ENCODE measurements at regions not wholly inside any gene's neighbourhood (a gene's known extent, or its start where the extent isn't known, plus 50 kb on each side); places are given as distances from the start of the nearest gene placed in this dataset.
"Not testable (repeated sequence)": the region's sequence is repeated elsewhere in the genome, so short reads cannot be mapped to it uniquely, and the experiment has no call there.

DNA sequence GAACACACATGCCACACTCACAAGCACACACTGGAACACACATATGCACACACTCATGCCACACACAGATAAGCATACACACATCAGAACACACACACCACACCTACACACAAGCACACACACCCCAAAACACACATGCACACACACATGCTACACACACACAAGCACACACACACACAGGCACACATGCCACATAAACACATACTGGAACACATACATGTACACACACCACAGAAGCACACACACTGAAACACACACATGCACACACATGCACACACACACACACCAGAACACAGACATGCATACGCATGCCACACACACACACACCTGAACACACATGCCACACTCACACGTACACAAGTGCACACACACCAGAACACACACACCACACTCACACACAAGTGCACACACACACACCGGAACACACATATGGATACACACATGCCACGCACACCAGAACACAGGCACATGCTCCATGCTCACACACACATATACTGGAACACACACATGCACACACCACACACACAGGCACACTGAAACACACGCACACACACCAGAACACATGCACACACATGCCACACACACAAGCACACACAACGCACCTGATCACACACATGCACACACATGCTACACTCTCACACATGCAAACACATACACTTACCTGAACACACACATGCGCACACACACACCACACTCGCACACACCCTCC lies 78.0 kb upstream of the IRX4 start:
- no peak for DNase-seq

DNA sequence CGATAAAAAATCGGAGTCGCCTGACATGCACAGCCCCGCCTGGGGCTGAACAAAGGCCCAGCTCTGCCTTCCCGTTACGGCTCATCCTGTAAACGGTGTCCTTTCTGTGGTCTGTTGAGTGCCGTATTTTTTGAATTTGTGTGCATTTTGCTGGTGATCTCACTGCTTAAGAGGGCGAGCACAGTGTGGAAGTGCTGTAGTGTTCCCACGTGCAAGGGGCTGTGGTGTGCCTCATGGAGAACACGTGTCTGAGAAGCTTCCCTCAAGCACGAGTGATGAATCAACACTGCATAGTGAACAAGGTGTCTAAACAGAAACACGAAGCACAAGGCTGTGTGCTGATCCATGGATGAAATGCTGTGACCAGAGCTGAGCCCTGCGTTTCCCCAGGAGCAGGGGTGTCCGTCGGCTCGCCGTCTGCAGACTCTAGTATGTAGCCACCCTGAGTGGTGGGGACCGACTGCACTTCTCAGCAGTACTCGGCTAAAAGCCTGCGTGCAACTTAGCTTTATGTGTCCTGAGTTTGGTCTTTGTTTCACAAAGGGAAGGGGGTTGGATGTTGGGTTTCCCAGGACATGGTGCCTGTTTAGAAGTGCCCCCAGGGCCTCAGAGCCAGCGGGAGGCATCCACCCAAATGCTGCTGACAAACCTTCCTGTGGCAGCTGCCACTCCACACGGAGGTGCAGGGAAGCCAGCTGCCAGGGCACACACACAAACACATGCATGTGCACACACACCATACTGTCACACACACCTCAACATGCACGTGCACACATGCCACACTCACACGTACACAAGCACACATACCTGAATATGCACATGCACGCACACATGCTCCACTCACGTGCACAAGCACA lies 77.2 kb upstream of the IRX4 start:
- no peak for DNase-seq

DNA sequence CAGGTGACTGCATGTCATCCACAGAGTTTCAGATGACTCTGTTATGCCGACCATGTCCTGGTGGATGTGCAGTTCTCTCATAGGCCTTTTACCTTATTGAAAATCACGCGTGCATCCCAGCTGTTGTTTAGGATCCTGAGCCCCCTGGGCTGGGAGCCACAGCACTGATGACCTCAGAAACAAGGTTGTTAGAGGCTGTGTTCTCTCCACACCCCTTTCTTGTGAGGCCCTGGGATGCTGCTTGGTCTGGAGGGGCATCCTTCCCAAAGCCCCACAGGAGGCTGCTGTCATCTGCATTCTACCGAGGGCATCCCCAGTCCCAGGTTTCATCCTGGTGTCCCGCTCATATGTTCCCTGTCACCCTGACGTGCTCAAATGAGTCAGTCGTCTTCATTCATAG lies 76.5 kb upstream of the IRX4 start:
- no peak for DNase-seq

DNA sequence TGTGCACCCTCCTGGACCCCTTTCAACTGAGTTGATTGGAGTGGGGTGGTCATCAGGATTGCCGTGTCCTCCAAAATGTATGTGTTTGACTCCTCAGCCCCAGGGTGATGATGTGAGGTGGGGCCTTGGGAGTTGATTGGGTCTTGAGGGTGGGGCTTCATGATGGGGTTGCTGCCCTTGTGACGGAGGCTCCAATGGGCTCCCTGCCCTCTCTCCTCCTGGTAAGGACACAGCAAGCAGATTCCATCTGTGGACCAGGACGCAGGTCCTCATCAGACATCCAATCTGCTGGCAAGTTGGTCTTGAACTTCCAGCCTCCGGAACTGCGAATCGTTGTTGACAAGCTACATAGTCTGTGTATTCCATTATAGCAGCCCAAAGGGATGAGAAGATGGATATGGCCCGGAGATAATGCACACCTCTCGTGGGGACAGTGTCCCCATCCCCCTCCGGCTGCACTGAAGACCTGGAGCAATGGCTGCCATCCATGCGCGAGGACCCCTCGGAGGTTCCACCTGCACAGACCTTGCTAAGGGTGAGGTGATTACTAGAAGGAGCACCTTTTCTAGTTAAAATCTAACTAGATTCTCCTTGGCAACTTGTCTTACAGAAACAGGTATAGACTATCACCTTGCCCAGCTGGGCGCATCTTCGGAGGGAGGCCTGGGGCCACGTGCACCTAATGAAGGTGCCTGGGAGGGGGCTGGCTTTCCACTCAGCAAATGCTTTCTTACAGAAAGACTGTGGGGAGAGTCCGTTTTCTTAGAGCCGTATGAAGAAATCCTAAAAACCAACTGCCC lies 75.7 kb upstream of the IRX4 start:
- DNase-seq = no peak

DNA sequence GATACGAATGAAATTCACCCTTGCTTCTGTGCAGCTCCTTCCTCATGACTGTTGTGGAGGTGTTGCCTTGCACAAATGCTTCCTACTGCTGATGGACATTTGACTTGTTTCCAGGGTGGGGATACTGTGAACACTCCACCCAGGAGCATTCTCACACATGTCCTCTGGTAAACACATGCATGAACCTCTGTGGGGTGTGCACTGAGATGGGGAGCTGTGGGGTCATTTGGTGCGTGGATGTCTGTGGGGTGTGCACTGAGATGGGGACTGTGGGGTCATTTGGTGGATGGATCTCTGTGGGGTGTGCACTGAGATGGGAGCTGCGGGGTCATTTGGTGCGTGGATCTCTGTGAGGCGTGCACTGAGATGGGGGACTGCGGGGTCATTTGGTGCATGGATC lies 72.9 kb upstream of the IRX4 start:
- no peak for DNase-seq

DNA sequence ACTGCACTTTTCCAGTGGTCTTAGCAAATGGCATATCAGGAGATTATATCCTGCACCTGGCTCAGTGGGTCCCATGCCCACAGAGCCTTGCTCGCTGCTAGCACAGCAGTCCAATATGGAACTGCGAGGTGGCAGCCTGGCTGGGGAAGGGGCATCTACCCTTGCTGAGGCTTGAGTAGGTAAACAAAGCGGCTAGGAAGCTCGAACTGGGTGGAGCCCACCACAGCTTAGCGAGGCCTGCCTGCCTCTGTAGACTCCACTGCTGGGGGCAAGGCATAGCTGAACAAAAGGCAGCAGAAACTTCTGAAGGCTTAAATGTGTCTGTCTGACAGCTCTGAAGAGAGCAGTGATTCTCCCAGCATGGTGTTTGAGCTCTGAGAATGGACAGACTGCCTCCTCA lies 71.0 kb upstream of the IRX4 start:
- DNase-seq = not testable (repeated sequence)

DNA sequence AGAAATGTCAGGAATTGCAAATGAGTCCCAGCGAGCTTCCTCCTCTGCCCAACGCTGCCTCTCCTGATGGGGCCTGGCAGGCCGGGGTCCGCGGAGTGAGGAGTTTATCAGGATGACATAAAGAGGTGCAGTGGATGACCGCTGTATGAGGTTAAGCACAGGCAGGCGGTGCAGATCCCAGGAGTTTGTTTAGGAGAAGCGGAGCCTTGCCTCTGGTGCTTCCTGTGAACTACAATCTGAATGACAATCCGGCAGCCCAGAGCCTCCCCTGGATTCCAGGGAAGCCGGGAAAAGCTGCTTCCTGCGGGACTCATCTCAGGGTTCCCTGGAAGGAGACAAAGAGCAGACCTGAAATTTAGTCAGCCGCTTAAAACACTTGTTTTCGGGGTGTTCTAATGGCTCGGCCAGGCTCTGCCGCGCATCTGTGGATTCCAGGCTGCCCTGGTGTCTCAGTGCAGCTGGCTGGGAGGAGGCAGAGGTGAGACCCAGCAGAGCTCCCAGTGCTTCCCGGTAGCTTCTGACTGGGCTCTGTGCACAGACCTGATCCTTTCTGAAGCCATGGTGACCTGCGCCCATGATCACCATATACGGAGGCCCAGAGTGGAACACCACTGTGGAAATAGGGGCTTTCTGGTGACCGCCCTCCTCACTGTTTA lies 69.8 kb upstream of the IRX4 start:
- DNase-seq = no peak

DNA sequence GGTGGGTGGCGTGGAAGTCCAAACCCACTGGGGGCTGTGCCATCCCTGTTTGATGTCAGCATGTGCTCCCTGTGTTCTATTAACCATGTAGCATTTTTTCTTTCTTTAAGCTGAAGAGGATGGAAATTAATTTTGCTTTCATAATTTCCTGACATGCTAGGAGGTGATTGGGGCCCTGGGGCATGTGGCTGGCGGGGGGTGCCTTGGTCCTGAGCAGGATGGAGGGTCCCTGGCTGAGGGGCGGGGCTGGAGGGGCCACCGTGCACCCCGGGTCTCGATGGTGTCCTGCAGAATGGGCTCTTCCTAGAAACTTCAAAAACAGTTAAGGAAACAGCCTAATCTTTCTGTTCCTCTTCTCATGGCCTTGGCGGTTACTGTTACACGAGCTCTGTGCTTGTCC lies 69.3 kb upstream of the IRX4 start:
- no peak for DNase-seq

DNA sequence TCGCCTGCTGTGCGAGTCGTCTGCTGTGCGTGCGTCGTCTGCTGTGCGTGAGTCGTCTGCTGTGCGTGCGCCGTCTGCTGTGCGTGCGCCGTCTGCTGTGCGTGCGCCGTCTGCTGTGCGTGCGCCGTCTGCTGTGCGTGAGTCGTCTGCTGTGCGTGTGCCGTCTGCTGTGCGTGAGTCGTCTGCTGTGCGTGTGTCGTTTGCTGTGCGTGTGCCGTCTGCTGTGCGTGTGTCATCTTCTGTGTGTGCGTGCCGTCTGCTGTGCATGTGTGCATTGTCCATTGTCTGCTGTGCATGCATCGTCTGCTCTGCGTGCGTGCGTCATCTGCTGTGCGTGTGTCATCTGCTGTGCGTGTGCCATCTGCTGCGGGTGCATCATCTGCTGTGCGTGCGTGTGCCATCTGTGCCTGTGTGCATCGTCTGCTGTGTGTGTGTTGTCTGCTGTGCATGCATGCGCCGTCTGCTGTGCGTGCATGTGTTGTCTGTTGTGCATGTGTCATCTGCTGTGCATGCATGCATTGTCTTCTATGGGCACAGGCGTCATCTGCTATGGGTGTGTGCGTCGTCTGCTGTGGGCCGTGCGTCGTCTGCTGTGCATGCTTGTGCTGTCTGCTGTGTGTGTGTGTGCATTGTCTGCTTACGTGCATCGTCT lies 68.6 kb upstream of the IRX4 start:
- DNase-seq = no peak

DNA sequence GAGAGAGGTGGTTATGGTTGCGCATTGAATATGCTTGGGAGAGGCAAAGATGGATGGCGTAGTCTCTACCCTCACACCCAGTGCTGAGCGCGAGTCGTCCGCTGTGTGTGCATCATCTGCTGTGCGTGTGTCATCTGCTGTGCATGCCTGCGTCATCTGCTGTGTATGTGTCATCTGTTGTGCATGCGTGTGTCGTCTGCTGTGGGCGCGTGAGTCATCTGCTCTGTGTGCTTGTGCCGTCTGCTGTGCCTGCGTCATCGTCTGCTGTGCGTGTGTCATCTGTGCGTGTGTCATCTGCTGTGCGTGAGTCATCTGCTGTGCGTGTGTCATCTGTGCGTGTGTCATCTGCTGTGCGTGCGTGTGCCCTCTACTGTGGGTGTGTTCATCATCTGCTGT lies 68.0 kb upstream of the IRX4 start:
- no peak for DNase-seq

DNA sequence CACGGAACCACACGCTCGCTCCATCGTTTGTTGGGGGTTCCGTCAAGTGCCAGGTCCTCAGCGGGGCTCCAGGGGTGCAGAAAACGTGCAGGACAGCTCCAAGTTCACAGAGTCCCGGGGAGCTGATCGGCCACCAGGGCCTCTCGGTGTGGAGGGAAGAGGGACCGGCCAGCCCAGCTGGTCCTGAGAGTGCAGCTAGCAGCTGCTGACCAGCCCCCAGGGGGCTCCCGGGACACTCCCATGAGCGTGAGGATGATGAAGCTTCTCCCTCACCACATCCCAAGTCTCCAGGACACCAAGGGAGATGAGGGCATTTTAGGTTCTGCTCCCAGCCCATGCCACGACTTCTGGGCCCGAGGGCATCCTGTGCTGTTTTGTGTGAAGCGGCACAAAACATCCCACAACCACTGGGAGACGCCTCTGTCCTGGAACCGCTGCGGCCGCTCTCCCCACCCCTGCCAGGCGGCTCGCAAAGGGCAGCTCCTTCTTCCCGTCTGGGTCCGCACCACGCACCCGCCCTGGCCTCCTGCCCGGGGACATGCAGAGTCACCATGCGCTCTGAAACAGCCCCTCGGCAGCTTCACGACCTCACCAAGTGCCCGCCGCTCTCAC lies 67.5 kb upstream of the IRX4 start:
- no peak for DNase-seq

DNA sequence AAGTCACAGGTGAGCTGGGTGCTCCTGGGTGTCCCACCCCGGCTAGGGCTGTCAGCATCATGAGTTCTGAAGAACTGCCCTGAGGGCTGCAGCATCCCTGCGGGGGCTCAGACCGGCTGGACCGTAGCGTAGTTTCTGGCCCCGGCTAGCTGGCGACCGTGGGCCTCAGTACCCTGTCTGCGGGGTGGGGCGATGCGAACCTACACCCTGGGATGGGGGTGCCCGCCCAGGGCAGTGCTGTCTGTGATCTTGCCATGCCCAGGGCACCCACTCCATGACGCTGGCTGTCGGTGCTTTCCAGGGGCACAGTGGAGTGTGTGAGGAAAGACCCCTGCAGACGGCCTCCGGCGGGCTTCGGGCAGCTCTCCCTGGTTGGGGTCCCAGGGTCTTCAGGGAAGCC lies 66.5 kb upstream of the IRX4 start:
- no peak for DNase-seq

DNA sequence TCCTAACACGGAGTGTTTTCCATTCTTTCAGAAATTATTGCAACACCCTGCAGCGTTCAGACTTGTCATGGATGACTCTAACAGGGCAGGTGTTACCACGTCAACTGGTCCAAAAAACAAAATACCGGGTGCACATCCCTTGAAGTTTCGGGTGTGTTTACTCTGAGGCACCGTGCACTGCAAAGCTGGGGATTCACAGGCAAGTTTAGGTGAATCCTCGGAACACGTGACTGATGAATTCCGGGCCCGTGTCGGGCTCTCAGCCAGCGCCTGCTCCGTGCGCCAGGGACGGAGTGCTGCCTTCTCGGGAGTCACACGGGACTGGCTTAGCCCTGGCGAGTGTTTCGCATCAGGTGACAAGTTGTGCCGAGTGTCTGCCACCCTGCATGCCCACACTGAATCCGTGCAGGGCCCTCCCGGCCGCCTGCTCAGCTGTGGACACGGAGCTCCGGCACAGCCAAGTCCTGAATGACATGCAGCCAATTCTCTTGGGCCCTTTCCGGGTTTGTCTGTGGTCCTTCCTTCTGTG lies 66.0 kb upstream of the IRX4 start:
- DNase-seq = no peak

DNA sequence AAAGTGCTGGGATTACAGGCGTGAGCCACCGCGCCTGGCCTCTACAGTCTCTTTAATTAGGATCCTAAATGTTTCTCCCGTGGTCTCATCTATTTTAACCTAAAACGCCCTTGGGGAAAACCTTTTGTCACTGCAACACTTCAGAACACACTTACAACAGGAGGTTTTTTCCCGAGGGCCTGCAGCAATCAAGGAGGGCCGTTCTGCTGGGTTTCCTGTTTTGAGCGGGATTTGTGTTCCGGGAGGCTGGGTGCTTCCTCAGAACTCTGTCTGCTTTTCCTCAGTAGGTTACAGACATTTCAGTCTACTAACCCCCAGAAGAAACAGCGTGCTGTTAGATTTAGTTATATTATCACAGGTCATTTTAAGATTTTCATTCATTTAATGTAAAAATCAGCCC lies 65.4 kb upstream of the IRX4 start:
- DNase-seq = no peak

DNA sequence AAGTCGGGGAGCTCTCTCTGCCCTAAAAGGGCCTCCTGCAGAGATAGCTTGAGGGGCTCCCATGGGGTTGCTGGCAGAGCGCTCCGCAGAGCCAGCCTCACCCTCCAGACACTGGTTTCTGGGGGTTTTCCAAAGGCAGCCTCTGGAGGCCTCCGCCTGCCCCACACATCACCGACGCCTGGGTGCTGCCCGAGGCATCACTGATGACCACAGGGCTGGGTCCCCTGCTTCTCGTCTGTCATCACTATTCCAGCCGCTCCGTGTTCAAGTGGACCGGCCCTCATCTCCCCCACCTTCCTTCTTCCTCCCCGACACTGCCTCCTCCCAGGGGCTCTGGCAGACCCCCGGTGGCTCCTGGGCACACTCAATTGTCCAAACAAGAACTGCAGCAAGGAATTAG lies 64.1 kb upstream of the IRX4 start:
- no peak for DNase-seq

DNA sequence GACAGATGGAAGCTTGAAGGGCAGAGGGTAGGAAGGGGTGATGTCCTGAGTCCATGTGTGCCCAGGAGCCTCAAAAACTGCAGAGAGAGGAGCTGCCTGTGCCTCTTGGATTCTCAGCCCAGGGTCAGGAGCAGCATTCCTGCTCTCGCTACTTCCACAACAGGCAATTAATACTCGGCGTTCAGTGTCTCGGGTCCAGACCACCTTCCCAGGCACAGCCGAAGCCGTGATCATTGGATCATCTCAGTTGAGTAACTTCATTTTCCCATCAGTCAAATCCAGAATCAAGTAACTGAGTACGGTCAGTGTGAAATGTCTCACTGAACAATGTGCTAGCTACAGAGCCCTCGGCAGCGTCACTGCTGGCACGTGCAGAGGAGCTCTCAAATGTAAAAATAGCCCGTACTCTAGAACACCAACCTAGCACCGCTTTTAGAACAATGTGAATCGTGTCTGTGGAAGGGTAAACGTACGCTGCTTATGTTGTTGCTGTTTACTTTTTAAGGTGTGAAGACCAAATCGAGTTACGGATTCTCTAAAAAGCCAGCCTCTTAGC lies 63.5 kb upstream of the IRX4 start:
- DNase-seq = no peak

DNA sequence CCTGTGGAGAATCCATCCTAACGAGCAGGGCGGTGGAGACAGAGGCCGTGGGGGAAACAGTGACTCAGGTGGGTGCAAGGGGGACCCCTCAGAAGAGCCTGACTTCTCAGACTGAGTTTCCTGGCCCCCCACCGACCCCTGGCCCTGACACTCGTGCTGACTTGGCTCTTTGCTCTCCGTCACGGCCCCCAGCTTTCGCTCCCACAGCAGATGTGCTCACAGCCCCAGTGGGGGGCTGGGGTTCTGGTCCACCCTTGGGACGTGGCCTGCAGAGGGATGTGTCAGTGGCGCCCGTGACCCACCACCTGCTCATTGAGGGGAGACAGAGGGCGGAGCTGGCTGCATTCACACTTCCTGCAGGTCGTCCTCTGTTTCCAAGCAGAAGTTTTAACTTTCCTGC lies 62.9 kb upstream of the IRX4 start:
- no peak for DNase-seq

DNA sequence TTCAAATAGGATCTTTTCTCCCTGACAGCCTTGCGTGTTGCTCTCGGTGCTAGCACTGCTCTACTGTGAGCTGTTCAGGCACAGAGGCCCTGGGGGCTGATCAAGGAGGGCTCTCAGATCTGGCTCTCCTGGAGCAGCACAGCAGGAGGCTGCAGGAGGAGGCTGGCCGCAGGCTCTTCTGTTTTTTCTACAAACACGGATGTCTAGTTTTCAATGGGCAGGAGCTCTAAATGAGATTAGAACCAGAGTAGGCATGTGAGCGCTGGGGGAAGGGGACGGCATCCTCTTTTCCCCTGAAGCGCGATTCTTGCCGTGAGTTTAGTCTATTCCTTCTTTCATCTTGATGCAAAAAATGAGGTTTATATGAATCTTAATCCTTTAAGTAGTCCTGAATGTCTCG lies 61.7 kb upstream of the IRX4 start:
- no peak for DNase-seq

DNA sequence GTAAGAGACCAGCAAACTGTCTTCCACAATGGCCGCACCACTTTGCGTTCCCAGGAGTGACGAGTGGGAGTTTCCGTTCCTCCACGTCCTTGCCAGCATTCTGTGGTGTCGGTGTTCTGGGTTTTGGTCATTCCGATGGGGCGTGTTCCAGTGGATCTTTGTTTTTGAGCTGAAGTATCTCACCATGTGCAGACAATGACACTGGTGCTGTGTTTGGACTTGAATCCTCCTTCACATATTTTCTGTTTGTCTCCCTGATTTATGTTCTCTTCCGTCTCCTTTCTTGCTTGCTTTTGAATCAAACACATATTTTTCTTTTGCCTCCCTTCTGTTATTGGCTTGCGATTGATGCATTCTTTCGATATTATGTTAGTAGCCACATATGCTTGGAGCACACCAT lies 60.8 kb upstream of the IRX4 start:
- DNase-seq = no peak

DNA sequence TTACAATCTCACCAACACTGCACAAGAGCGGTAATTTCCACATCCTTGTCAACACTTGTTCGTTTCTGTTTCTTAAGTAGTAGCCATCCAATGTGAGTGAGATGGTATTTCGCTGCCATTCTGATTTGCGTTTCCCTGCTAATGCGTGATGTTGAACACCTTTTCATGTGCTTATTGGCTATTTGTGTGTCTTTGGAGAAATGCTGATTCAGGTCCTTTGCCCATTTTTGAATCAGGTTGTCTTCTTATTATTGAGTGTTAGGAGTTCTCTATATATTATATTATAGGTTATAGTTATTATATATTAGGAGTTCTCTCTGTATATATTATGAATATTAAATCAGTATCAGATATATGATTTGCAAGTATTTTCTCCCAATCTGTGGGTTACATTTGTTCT lies 59.9 kb upstream of the IRX4 start:
- no peak for DNase-seq

DNA sequence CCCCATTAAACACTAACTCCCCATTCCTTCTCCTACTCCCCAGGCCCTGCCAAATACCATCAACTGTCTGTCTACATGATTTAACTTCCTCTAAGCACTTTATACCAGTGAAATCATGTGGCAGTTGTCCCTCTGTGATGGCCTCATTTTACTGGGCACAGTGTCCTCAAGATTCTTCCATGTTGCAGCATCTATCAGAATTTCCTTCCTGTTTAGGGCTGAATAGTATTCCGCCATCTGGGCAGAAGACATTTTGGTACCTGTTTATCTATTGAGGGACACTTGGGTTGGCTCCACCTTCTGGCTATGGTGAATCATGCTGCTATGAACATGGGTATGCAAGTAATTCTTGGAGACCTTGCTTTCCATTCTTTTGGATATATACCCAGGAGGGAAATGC lies 59.4 kb upstream of the IRX4 start:
- no peak for DNase-seq

DNA sequence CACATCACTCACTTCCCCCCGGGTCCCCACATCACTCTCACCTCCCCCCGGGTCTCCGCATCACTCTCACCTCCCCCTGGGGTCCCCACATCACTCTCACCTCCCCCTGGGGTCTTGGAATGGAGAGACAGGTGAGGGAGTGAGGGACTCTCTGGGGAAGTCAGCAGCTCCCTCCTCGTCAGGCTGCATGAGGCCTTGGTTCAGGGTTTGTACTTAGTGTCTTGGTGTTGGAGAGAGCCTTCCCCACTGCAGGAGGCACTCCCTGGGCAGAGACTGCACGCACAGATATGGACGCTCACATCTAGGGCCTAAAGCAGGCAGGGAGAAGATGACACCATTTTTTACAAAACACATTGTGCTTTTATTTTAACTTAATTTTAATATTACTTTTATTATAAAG lies 56.5 kb upstream of the IRX4 start:
- no peak for DNase-seq

Data from activated CD4-positive, CD25-positive, alpha-beta regulatory T cell (primary cell).